ENCODE measurements at regions not wholly inside any gene's neighbourhood (a gene's known extent, or its start where the extent isn't known, plus 50 kb on each side); places are given as distances from the start of the nearest gene placed in this dataset.

DNA sequence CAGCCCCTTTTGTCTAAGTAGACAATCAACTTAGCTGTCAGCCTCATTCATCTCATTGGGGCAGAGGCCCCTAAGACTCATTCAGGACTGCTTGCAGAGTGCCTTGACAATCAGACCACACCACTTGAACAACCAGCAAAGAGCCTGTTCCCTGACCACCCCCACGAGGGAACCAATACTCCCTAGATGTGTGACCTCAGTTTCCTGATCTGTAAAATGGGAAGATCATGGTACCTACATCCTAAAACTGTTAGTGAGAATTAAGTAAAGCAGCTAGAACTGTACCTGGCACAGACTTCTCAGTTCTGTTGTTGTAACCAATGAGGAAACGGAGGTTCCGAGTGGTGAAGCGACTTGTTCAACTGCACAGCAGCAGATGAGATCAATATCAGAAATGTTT is 298.5 kb downstream of the RRAGC start (continued):
- no peak for TF ChIP-seq SMAD3 (CRISPR knock-in tag; IDR thresholded peaks at IDR 0.05; ENCODE audit: borderline replicate concordance)
- TF ChIP-seq, protein P1, sequence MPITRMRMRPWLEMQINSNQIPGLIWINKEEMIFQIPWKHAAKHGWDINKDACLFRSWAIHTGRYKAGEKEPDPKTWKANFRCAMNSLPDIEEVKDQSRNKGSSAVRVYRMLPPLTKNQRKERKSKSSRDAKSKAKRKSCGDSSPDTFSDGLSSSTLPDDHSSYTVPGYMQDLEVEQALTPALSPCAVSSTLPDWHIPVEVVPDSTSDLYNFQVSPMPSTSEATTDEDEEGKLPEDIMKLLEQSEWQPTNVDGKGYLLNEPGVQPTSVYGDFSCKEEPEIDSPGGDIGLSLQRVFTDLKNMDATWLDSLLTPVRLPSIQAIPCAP (CRISPR knock-in tag; IDR thresholded peaks at IDR 0.05), result no peak
- TF ChIP-seq ZBTB21 (CRISPR knock-in tag; IDR thresholded peaks at IDR 0.05; ENCODE audit: borderline replicate concordance), result no peak
- no peak for TF ChIP-seq MYBL2 (CRISPR knock-in tag; IDR thresholded peaks at IDR 0.05)
- TF ChIP-seq, protein P2, sequence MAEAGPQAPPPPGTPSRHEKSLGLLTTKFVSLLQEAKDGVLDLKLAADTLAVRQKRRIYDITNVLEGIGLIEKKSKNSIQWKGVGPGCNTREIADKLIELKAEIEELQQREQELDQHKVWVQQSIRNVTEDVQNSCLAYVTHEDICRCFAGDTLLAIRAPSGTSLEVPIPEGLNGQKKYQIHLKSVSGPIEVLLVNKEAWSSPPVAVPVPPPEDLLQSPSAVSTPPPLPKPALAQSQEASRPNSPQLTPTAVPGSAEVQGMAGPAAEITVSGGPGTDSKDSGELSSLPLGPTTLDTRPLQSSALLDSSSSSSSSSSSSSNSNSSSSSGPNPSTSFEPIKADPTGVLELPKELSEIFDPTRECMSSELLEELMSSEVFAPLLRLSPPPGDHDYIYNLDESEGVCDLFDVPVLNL (CRISPR knock-in tag; IDR thresholded peaks at IDR 0.05; ENCODE audit: borderline replicate concordance, low read depth), result no peak
- no peak for TF ChIP-seq JUN (CRISPR knock-in tag; IDR thresholded peaks at IDR 0.05)
- no peak for TF ChIP-seq JAZF1 (CRISPR knock-in tag; IDR thresholded peaks at IDR 0.05)

GRCh38 chr1:38560457-38560856 is 299.1 kb downstream of the RRAGC start:
- no peaks in the 10 kb centered on the region for H3K9me3 Mint-ChIP-seq
- ATAC-seq (no peak), DNase-seq (ENCODE audit: low spot score) (no peak)
- peaks cover 3% of the 10 kb centered on the region for H3K27me3 Mint-ChIP-seq (ENCODE audit: low read depth)
- H3K27ac Mint-ChIP-seq, result no peak overlapping the region
- peaks cover 45% of the 10 kb centered on the region for H3K4me1 Mint-ChIP-seq
- no peak overlapping the region for H3K4me3 Mint-ChIP-seq
- TF ChIP-seq JAZF1 (CRISPR knock-in tag; IDR thresholded peaks at IDR 0.05) (no peak), ZNF281 (CRISPR knock-in tag; IDR thresholded peaks at IDR 0.05) (no peak), ATF2 (CRISPR knock-in tag; IDR thresholded peaks at IDR 0.05; ENCODE audit: borderline replicate concordance, low read depth) (no peak), ZNF121 (CRISPR knock-in tag; IDR thresholded peaks at IDR 0.05) (no peak), ZNF219 (CRISPR knock-in tag; IDR thresholded peaks at IDR 0.05; ENCODE audit: borderline replicate concordance) (no peak), HMGXB4 (CRISPR knock-in tag; IDR thresholded peaks at IDR 0.05) (no peak), NR3C1 (CRISPR knock-in tag; conservative IDR thresholded peaks at IDR 0.05; ENCODE audit: low read depth) (no peak), ZNF671 (CRISPR knock-in tag; IDR thresholded peaks at IDR 0.05) (no peak), RELA (CRISPR knock-in tag; IDR thresholded peaks at IDR 0.05; ENCODE audit: borderline replicate concordance) (no peak)
- TF ChIP-seq, protein P3, sequence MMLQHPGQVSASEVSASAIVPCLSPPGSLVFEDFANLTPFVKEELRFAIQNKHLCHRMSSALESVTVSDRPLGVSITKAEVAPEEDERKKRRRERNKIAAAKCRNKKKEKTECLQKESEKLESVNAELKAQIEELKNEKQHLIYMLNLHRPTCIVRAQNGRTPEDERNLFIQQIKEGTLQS (CRISPR knock-in tag; conservative IDR thresholded peaks at IDR 0.05), result no peak
- TF ChIP-seq, protein P4, sequence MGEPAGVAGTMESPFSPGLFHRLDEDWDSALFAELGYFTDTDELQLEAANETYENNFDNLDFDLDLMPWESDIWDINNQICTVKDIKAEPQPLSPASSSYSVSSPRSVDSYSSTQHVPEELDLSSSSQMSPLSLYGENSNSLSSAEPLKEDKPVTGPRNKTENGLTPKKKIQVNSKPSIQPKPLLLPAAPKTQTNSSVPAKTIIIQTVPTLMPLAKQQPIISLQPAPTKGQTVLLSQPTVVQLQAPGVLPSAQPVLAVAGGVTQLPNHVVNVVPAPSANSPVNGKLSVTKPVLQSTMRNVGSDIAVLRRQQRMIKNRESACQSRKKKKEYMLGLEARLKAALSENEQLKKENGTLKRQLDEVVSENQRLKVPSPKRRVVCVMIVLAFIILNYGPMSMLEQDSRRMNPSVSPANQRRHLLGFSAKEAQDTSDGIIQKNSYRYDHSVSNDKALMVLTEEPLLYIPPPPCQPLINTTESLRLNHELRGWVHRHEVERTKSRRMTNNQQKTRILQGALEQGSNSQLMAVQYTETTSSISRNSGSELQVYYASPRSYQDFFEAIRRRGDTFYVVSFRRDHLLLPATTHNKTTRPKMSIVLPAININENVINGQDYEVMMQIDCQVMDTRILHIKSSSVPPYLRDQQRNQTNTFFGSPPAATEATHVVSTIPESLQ (CRISPR knock-in tag; IDR thresholded peaks at IDR 0.05), result no peak
- POLR2A ChIA-PET, result no interaction called here
- no peaks in the 10 kb centered on the region for H3K36me3 Mint-ChIP-seq
- CTCF ChIA-PET, result interaction anchor here (1.2 kb wide), 1 partner anchor 21 kb away, joined by 3 read pairs; no protein-coding TSS in a partner anchor

All from WTC11 (cell line).